ENCODE measurements at regions not wholly inside any gene's neighbourhood (a gene's known extent, or its start where the extent isn't known, plus 50 kb on each side); places are given as distances from the start of the nearest gene placed in this dataset.

DNA sequence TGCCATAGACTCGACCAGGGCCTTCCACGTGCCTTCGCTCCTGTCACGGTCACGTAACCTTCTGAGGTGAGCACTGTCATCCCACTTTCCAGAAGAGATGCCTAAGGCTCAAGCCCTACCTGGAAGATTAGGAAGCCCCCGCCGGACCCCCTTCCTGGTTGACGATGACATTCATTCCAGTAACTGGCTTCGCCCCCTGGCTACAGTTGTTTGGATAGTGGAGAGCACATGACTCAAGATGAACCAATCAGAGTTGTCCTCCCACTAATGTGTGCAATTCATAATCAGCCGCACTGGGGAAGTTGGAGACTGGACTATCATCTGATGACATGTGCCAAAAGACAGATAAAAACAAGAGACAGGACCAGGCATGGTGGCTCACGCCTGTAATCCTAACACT is 104.0 kb upstream of the GJB5 start:
- Histone ChIP-seq H3K9me3 (ENCODE audit: control insufficient read depth, low read depth, low read length) (no peaks in the 10 kb centered on the region), H3K4me1 (ENCODE audit: control insufficient read depth, extremely low read depth, insufficient read depth, low read length) (no peaks in the 10 kb centered on the region), H3K9ac (ENCODE audit: control insufficient read depth, extremely low read depth, insufficient read depth, low read length) (no peak overlapping the region), H3K4me2 (ENCODE audit: control insufficient read depth, extremely low read depth, insufficient read depth, low read depth, low read length) (no peak overlapping the region), H4K20me1 (ENCODE audit: control insufficient read depth, extremely low read depth, insufficient read depth, low read length) (no peaks in the 10 kb centered on the region), H3K36me3 (ENCODE audit: control insufficient read depth in 2 of 2, extremely low read depth in 1 of 2, insufficient read depth in 2 of 2, low read length in 2 of 2) (no peaks in the 10 kb centered on the region), H3K27ac (ENCODE audit: control insufficient read depth, insufficient read depth, low read length) (no peak overlapping the region), H3K9me1 (ENCODE audit: control insufficient read depth, extremely low read depth, insufficient read depth, low read length) (no peaks in the 10 kb centered on the region), H3K79me2 (ENCODE audit: control insufficient read depth, insufficient read depth, low read length) (no peaks in the 10 kb centered on the region), H3K4me3 (ENCODE audit: control insufficient read depth in 2 of 3, extremely low read depth in 1 of 3, insufficient read depth in 2 of 3, low read depth in 1 of 3, low read length in 3 of 3) (no peak overlapping the region), H3K27me3 (ENCODE audit: control insufficient read depth, extremely low read depth, insufficient read depth, low read length) (peaks cover 18% of the 10 kb centered on the region), H2AFZ (ENCODE audit: control insufficient read depth, low read length) (no peak overlapping the region)
- DNase-seq (ENCODE audit: low read depth, low spot score) (no peak), FAIRE-seq (no peak)
- TF ChIP-seq, protein P1, sequence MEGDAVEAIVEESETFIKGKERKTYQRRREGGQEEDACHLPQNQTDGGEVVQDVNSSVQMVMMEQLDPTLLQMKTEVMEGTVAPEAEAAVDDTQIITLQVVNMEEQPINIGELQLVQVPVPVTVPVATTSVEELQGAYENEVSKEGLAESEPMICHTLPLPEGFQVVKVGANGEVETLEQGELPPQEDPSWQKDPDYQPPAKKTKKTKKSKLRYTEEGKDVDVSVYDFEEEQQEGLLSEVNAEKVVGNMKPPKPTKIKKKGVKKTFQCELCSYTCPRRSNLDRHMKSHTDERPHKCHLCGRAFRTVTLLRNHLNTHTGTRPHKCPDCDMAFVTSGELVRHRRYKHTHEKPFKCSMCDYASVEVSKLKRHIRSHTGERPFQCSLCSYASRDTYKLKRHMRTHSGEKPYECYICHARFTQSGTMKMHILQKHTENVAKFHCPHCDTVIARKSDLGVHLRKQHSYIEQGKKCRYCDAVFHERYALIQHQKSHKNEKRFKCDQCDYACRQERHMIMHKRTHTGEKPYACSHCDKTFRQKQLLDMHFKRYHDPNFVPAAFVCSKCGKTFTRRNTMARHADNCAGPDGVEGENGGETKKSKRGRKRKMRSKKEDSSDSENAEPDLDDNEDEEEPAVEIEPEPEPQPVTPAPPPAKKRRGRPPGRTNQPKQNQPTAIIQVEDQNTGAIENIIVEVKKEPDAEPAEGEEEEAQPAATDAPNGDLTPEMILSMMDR (optimal IDR thresholded peaks at IDR 0.05 in 1 of 3, IDR thresholded peaks at IDR 0.05 in 1 of 3, conservative IDR thresholded peaks at IDR 0.05 in 1 of 3; ENCODE audit: extremely low read depth in 1 of 3, insufficient read depth in 2 of 3, low read length in 3 of 3), result no peak
- no peak for TF ChIP-seq EZH2 (IDR thresholded peaks at IDR 0.05; ENCODE audit: low read length)
- dilution Hi-C loops (cut with MboI; ENCODE audit: extremely low pct_ligation_motif_present, low sequenced_read_pairs), result no loop called here

DNA sequence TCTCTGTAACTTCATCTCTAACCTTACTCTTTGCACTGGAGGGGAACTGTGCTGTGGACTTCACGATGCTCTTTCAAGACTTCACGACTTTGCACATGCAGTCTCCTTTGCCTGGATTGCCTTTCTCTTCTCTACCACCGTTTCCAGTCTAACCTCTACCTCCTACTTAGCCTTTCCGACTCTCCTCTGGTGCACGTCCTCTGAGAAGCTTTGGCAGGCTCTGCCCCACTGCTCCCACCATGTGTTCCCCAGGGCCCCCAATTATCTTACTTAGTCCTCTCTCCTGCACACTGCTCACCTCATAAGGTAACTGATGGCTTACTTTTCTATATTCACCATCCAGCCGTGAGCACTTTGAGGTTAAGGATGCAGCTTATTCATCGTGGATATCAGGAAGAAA is 101.7 kb upstream of the GJB5 start:
- no peak for FAIRE-seq
- Histone ChIP-seq H3K27ac (ENCODE audit: control insufficient read depth, insufficient read depth, low read length) (no peak overlapping the region), H3K36me3 (ENCODE audit: control insufficient read depth in 2 of 2, extremely low read depth in 1 of 2, insufficient read depth in 2 of 2, low read length in 2 of 2) (no peaks in the 10 kb centered on the region), H3K79me2 (ENCODE audit: control insufficient read depth, insufficient read depth, low read length) (no peaks in the 10 kb centered on the region), H2AFZ (ENCODE audit: control insufficient read depth, low read length) (no peak overlapping the region), H3K4me1 (ENCODE audit: control insufficient read depth, extremely low read depth, insufficient read depth, low read length) (no peaks in the 10 kb centered on the region), H3K4me3 (ENCODE audit: control insufficient read depth in 2 of 3, extremely low read depth in 1 of 3, insufficient read depth in 2 of 3, low read depth in 1 of 3, low read length in 3 of 3) (no peak overlapping the region), H3K9ac (ENCODE audit: control insufficient read depth, extremely low read depth, insufficient read depth, low read length) (no peak overlapping the region), H3K9me3 (ENCODE audit: control insufficient read depth, low read depth, low read length) (no peaks in the 10 kb centered on the region), H3K27me3 (ENCODE audit: control insufficient read depth, extremely low read depth, insufficient read depth, low read length) (peaks cover 10% of the 10 kb centered on the region), H3K9me1 (ENCODE audit: control insufficient read depth, extremely low read depth, insufficient read depth, low read length) (no peaks in the 10 kb centered on the region), H3K4me2 (ENCODE audit: control insufficient read depth, extremely low read depth, insufficient read depth, low read depth, low read length) (no peak overlapping the region), H4K20me1 (ENCODE audit: control insufficient read depth, extremely low read depth, insufficient read depth, low read length) (no peaks in the 10 kb centered on the region)
- TF ChIP-seq, protein P1 (optimal IDR thresholded peaks at IDR 0.05 in 1 of 3, IDR thresholded peaks at IDR 0.05 in 1 of 3, conservative IDR thresholded peaks at IDR 0.05 in 1 of 3; ENCODE audit: extremely low read depth in 1 of 3, insufficient read depth in 2 of 3, low read length in 3 of 3), result no peak
- no peak for TF ChIP-seq EZH2 (IDR thresholded peaks at IDR 0.05; ENCODE audit: low read length)
- dilution Hi-C loops (cut with MboI; ENCODE audit: extremely low pct_ligation_motif_present, low sequenced_read_pairs), result no loop called here
- DNase-seq (ENCODE audit: low read depth, low spot score), result no peak
